Karpas-422 (cell line): ENCODE measurements at regions not wholly inside any gene's neighbourhood (a gene's known extent, or its start where the extent isn't known, plus 50 kb on each side); places are given as distances from the start of the nearest gene placed in this dataset.
A peak's percentile ranks its signal among the peaks of the same experiment; 100 is the strongest.
"Not testable (repeated sequence)": the region's sequence is repeated elsewhere in the genome, so short reads cannot be mapped to it uniquely, and the experiment has no call there.

Experiments used
- DNase-seq: peaks from one replicate; pipeline ENCODE4 v3.0.0-alpha.2; 2015
- H2AFZ ChIP-seq: fragments of 200-600 bp; sonication (generic); 2 replicates; pipeline ENCODE4 v1.6.1; 2014; ENCODE audit warnings: antibody characterized with exemption, low read length, mixed read lengths
- H3K27ac ChIP-seq: fragments of 200-600 bp; sonication (generic); 2 replicates; pipeline ENCODE4 v1.5.1; 2014; ENCODE audit warnings: mild to moderate bottlenecking, low read length, moderate library complexity
- H3K27me3 ChIP-seq: fragments of 200-600 bp; sonication (generic); 2 replicates; pipeline ENCODE4 v1.6.1; 2014; ENCODE audit warnings: low read length, mixed read lengths
- H3K36me3 ChIP-seq: fragments of 200-600 bp; sonication (generic); 2 replicates; pipeline ENCODE4 v1.6.1; 2014; ENCODE audit warnings: low read length, mixed read lengths; ENCODE audit not compliant: insufficient read depth
- H3K4me1 ChIP-seq: fragments of 200-600 bp; sonication (generic); 2 replicates; pipeline ENCODE4 v1.6.1; 2014; ENCODE audit warnings: mild to moderate bottlenecking, low read length, mixed read lengths
- H3K4me2 ChIP-seq: fragments of 200-600 bp; sonication (generic); 2 replicates; pipeline ENCODE4 v1.6.1; 2014; ENCODE audit warnings: low read length, low read depth, mild to moderate bottlenecking; ENCODE audit not compliant: poor library complexity, severe bottlenecking
- H3K4me3 ChIP-seq: fragments of 200-600 bp; sonication (generic); 2 replicates; pipeline ENCODE4 v1.5.1; 2014; ENCODE audit warnings: mild to moderate bottlenecking, antibody characterized with exemption, low read length, mixed read lengths
- H3K79me2 ChIP-seq: fragments of 200-600 bp; sonication (generic); 2 replicates; pipeline ENCODE4 v1.6.1; 2014; ENCODE audit warnings: mild to moderate bottlenecking, low read length, mixed read lengths
- H3K9ac ChIP-seq: fragments of 200-600 bp; sonication (generic); 2 replicates; pipeline ENCODE4 v1.6.0; 2014; ENCODE audit warnings: low read length
- H3K9me2 ChIP-seq: fragments of 200-600 bp; sonication (generic), shearing (Covaris generic); replicated peaks from 2 replicates; pipeline ENCODE4 v1.6.0; 2014; ENCODE audit warnings: mild to moderate bottlenecking, low read length, moderate library complexity; ENCODE audit not compliant: insufficient read depth
- H3K9me3 ChIP-seq: fragments of 300-700, 200-600 bp; sonication (generic); 2 replicates; pipeline ENCODE4 v1.6.1; 2014; ENCODE audit warnings: low read length, mixed read lengths
- H4K20me1 ChIP-seq: fragments of 200-600 bp; sonication (generic); 2 replicates; pipeline ENCODE4 v1.6.1; 2014; ENCODE audit warnings: mild to moderate bottlenecking, antibody characterized with exemption, low read length, low read depth; ENCODE audit not compliant: insufficient read depth

DNA sequence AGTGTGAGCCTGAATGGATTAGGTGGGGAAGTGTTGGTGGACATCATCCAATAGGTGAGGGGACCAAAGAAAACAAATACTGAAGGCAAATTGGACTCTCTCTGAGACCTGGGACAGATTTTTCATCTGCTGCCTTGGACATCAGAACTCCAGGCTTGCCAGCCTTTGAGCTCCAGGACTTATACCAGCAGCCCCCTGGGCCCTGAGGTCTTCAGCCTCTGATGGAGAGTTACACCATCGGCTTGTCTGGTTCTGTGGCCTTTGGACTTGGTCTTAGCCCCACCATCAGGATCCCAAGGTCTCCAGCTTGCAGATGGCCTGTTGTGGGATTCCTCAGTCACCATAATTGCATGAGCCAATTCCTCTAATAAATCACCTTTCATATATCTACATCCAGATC lies 80.8 kb upstream of the SLC8A3 start:
- Histone ChIP-seq H4K20me1 (no peaks in the 10 kb centered on the region), H3K27ac (no peak overlapping the region), H3K9me3 (no peaks in the 10 kb centered on the region), H3K36me3 (no peaks in the 10 kb centered on the region), H2AFZ (no peak overlapping the region), H3K4me1 (no peaks in the 10 kb centered on the region), H3K4me2 (no peak overlapping the region), H3K27me3 (no peaks in the 10 kb centered on the region; the same call in 1 of the 2 replicates), H3K9me2 (no peaks in the 10 kb centered on the region), H3K9ac (no peak overlapping the region), H3K79me2 (no peaks in the 10 kb centered on the region), H3K4me3 (no peak overlapping the region)
- DNase-seq = no peak

DNA sequence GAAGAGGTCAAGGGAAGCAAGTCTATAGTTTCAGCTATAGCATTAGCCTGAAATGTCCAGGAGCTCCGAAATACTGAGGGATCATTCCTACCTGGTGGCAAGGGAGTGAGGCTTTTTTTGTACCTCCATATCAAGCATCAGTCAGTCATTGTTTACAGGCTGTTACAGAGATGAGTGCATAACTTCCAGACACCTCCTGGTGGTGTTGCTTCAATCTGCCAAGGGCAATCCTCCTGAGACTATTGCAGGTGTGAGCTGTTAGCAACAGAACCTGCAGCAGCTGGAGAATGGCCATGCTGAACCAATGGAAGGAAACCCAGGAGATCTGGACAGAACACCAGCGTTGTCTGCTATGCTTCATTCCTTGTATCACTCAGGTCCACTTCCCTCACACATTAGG lies 80.0 kb upstream of the SLC8A3 start:
- Histone ChIP-seq H3K9me3 (no peaks in the 10 kb centered on the region), H3K27me3 (no peaks in the 10 kb centered on the region), H3K9ac (no peak overlapping the region)

DNA sequence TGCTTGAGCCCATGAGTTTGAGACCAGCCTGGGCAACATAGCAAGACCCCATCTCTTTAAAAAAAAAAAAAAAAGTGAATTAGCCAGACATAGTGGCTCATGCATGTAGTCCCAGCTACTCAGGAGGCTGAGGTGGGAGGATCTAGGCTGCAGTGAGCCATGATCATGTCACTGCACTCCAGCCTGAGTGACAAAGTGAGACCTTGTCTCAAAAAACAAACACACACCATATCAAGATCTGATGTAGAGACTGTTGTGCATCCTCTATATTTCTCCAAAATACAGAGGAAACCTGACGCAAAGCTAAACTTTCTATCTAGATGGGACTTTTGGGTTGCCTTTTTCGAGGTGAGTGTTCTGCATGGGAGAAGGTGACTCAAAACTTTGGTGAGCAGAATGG lies 77.4 kb upstream of the SLC8A3 start:
- no peaks in the 10 kb centered on the region for H3K9me2 ChIP-seq
- H3K9ac ChIP-seq = no peak overlapping the region
- no peaks in the 10 kb centered on the region for H4K20me1 ChIP-seq
- H3K36me3 ChIP-seq = no peaks in the 10 kb centered on the region
- H2AFZ ChIP-seq = no peak overlapping the region
- no peak overlapping the region for H3K4me2 ChIP-seq
- 0 out of 2 replicates have a peak, but pooled peaks cover 3% of the 10 kb centered on the region for H3K27me3 ChIP-seq
- no peak for DNase-seq
- H3K4me1 ChIP-seq = no peaks in the 10 kb centered on the region
- H3K4me3 ChIP-seq = no peak overlapping the region
- no peaks in the 10 kb centered on the region for H3K9me3 ChIP-seq
- no peaks in the 10 kb centered on the region for H3K79me2 ChIP-seq
- no peak overlapping the region for H3K27ac ChIP-seq

More for the DNA sequence above, 80.0 kb upstream of the SLC8A3 start:
- Histone ChIP-seq H3K4me2 (no peak overlapping the region), H3K4me1 (no peaks in the 10 kb centered on the region), H4K20me1 (no peaks in the 10 kb centered on the region), H3K36me3 (no peaks in the 10 kb centered on the region), H3K79me2 (no peaks in the 10 kb centered on the region), H3K9me2 (no peaks in the 10 kb centered on the region), H3K4me3 (no peak overlapping the region), H3K27ac (no peak overlapping the region), H2AFZ (no peak overlapping the region)
- no peak for DNase-seq

- Histone ChIP-seq H3K27ac (no peak overlapping the region), H3K9me3 (no peaks in the 10 kb centered on the region), H3K9me2 (no peaks in the 10 kb centered on the region), H3K27me3 (0 out of 2 replicates have a peak, but pooled peaks cover 3% of the 10 kb centered on the region), H3K4me3 (no peak overlapping the region), H3K9ac (no peak overlapping the region), H2AFZ (no peak overlapping the region), H4K20me1 (no peaks in the 10 kb centered on the region), H3K36me3 (no peaks in the 10 kb centered on the region), H3K4me1 (no peaks in the 10 kb centered on the region), H3K79me2 (no peaks in the 10 kb centered on the region), H3K4me2 (no peak overlapping the region)
- DNase-seq = no peak
These were observed 76.7 kb upstream of the SLC8A3 start for GRCh38 chr14:70265422-70265821.

DNA sequence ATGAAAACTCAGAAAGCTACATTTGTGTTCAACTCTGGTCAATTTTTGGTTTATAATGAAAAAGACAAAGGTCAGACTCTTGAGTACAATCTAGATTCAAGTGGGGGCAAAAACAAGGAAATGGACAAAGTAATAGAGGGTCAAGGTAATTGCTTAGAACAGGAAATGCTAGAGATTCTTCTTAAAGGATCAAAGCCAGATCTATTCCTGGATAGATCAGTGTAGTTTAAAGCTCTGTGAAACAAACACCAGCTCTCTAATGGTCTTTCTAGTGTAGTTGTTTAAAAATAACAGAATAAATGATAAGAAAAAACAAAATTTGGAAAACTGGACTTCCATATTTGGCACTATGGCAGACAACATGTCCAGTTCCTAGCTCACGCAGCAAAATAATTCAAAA lies 70.7 kb upstream of the SLC8A3 start:
- Histone ChIP-seq H3K36me3 (no peaks in the 10 kb centered on the region), H3K4me2 (no peak overlapping the region), H3K27me3 (0 out of 2 replicates have a peak, but pooled peaks cover 3% of the 10 kb centered on the region), H3K9me3 (no peaks in the 10 kb centered on the region), H3K9me2 (no peaks in the 10 kb centered on the region), H3K4me1 (no peaks in the 10 kb centered on the region), H3K27ac (no peak overlapping the region), H2AFZ (no peak overlapping the region), H4K20me1 (no peaks in the 10 kb centered on the region), H3K79me2 (no peaks in the 10 kb centered on the region), H3K9ac (no peak overlapping the region), H3K4me3 (no peak overlapping the region)
- DNase-seq = no peak

DNA sequence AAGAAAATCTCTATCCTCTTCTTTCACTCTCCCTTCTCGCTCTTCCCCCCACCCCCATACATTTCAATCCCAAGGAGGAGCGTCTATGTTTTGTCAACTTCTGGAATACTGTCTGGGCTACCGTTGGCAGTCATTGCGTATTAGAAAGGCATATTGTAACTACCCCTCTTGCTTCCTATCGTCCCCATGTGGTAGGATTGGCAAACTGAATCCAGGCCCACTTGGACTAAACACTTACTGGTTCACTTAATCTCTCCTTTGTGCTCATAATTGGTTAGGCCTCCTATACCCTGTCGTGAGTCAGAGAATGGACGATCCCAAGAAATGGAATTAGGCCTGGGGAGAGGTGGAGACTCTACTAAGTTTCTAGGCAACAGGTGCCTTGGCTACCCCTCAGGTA lies 68.8 kb upstream of the SLC8A3 start:
- H3K27me3 ChIP-seq = 0 out of 2 replicates have a peak, but pooled peaks cover 3% of the 10 kb centered on the region
- no peaks in the 10 kb centered on the region for H3K79me2 ChIP-seq
- H3K4me2 ChIP-seq = no peak overlapping the region
- H3K27ac ChIP-seq = no peak overlapping the region
- H3K9me3 ChIP-seq = no peaks in the 10 kb centered on the region
- H3K4me3 ChIP-seq = no peak overlapping the region
- no peak overlapping the region for H3K9ac ChIP-seq
- H3K4me1 ChIP-seq = no peaks in the 10 kb centered on the region
- H3K36me3 ChIP-seq = no peaks in the 10 kb centered on the region
- no peaks in the 10 kb centered on the region for H3K9me2 ChIP-seq
- DNase-seq = peak; percentile 89
- no peaks in the 10 kb centered on the region for H4K20me1 ChIP-seq
- H2AFZ ChIP-seq = no peak overlapping the region

DNA sequence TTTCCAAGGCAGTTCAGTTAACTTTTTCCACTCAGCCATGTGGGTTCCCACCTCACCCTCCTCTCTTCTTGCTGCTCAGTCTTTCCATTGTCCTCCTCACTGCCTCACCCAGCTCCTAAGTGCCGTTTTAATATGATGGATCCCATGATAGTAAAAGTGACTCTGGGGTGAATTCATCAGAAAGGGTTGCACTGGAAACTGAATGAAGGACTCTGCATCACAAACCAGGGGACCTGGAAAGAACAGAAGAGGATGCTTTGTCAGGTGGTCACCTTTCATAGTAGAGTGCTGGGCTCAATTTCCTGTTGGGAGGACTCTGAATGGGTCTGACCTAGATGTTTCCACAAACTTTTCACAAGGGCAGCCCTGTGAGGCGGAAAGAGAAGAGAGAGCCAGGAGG lies 67.8 kb upstream of the SLC8A3 start:
- Histone ChIP-seq H3K27me3 (no peaks in the 10 kb centered on the region), H4K20me1 (no peaks in the 10 kb centered on the region), H3K36me3 (no peaks in the 10 kb centered on the region), H3K4me1 (no peaks in the 10 kb centered on the region), H3K9me2 (no peaks in the 10 kb centered on the region), H3K79me2 (no peaks in the 10 kb centered on the region), H3K4me2 (no peak overlapping the region), H3K4me3 (no peak overlapping the region), H2AFZ (no peak overlapping the region), H3K27ac (no peak overlapping the region), H3K9me3 (no peaks in the 10 kb centered on the region), H3K9ac (no peak overlapping the region)
- DNase-seq = no peak

DNA sequence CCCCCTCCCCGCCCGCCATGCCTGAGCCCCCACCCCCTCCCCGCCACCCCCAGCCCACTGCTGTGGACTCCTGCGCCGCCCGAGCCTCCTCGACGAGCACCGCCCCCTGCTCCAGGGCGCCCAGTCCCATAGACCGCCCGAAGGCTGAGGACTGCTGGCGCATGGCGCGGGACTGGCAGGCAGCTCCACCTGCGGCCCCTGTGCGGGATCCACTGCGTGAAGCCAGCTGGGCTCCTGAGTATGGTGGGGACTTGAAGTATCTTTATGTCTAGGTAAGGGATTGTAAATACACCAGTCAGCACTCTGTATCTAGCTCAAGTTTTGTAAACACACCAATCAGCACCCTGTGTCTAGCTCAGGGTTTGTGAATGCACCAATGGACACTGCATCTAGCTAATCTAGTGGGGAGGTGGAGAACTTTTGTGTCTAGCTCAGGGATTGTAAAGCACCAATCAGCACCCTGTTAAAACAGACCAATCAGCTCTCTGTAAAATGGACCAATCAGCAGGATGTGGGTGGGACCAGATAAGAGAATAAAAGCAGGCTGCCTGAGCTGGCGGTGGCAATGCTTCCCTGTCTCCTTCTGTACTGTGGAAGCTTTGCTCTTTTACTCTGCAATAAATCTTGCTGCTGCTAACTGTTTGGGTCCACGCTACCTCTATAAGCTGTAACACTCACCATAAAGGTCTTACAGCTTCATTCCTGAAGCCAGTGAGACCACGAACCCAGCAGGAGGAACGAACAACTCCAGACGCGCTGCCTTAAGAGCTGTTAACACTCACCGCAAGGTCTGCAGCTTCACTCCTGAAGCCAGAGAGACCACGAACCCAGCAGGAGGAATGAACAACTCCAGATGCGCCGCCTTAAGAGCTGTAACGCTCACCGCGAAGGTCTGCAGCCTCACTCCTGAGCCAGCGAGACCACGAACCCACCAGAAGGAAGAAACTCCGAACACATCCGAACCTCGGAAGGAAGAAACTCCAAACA lies 66.6 kb upstream of the SLC8A3 start:
- not testable (repeated sequence) for H4K20me1 ChIP-seq, H3K9me2 ChIP-seq, H3K4me3 ChIP-seq, H2AFZ ChIP-seq, H3K4me2 ChIP-seq, H3K36me3 ChIP-seq, H3K27me3 ChIP-seq, H3K9ac ChIP-seq, H3K9me3 ChIP-seq, H3K4me1 ChIP-seq, H3K79me2 ChIP-seq, H3K27ac ChIP-seq, DNase-seq
